Right atrium auricular region (tissue), 2 donors: ENCODE measurements at regions not wholly inside any gene's neighbourhood (a gene's known extent, or its start where the extent isn't known, plus 50 kb on each side); places are given as distances from the start of the nearest gene placed in this dataset.

ENCODE experiments used
- DNase-seq: peaks from one replicate; pipeline ENCODE4 v3.0.0-alpha.2; 2019; ENCODE audit warnings: low spot score
- H3K27ac ChIP-seq, 2 donors: fragments of 200-600 bp; sonication (generic); 1 replicate in 1 of 2; 2 replicates in 1 of 2; pipeline ENCODE4 v1.5.1; 2016 to 2019
- H3K27me3 ChIP-seq, 2 donors: fragments of 200-600 bp; sonication (generic); one replicate each; pipeline versions ENCODE4 v1.5.1 to v1.6.0; 2017 to 2019
- H3K36me3 ChIP-seq: fragments of 200-600 bp; sonication (generic); one replicate; pipeline ENCODE4 v1.5.1; 2016
- H3K4me1 ChIP-seq, 2 donors: fragments of 200-600 bp; sonication (generic); one replicate each; pipeline versions ENCODE4 v1.5.1 to v1.6.0; 2017 to 2019
- H3K4me3 ChIP-seq, 2 donors: fragments of 200-600 bp; sonication (generic); 1 replicate in 1 of 2; 2 replicates in 1 of 2; pipeline ENCODE4 v1.5.1; 2017 to 2019; ENCODE audit warnings: mild to moderate bottlenecking in 1 of 2, moderate library complexity in 1 of 2
- H3K9me3 ChIP-seq, 2 donors: fragments of 200-600 bp; sonication (generic); one replicate each; pipeline ENCODE4 v1.5.1; 2019
- CTCF ChIP-seq, 2 donors: fragments of 200-600 bp; sonication (generic); IDR thresholded peaks; one replicate each; pipeline ENCODE4 v1.5.1; 2019; ENCODE audit warnings: antibody characterized with exemption in 2 of 2

- Histone ChIP-seq H3K4me3 (no peak overlapping the region), H3K27me3 (no peaks in the 10 kb centered on the region), H3K9me3 (no peaks in the 10 kb centered on the region), H3K36me3 (no peaks in the 10 kb centered on the region), H3K27ac (no peak overlapping the region), H3K4me1 (no peaks in the 10 kb centered on the region)
- TF ChIP-seq CTCF (IDR thresholded peaks at IDR 0.05), result no peak
- DNase-seq, result no peak
Measured at GRCh38 chr10:23514321-23514720, 75.4 kb downstream of the OTUD1 start.

DNA sequence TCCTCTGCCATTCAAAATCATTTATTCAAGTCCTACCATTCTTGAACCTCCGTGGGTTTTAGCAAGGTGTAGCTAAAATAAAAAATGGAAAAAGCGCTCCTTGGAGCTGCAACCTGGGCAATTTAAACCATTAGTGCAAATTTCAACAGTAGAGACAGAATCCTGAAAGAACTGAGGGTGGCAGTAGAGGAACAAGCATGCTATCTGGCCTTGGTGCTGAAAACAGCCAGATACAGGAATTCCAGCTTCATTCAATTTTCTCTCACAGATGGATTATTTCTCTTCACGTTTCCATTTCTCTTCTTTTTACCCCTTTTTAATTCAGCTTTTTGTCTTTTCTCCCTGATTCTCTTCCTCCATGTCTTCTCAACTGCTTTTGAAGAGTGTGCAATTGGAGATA lies 77.7 kb downstream of the OTUD1 start:
- peak in 1 of 2 donors; percentile 43 for TF ChIP-seq CTCF (IDR thresholded peaks at IDR 0.05)
- no peaks in the 10 kb centered on the region for H3K36me3 ChIP-seq
- no peak overlapping the region for H3K4me3 ChIP-seq
- H3K4me1 ChIP-seq, result no peaks in the 10 kb centered on the region
- no peak for DNase-seq
- no peaks in the 10 kb centered on the region for H3K27me3 ChIP-seq
- no peak overlapping the region for H3K27ac ChIP-seq
- H3K9me3 ChIP-seq, result no peaks in the 10 kb centered on the region

DNA sequence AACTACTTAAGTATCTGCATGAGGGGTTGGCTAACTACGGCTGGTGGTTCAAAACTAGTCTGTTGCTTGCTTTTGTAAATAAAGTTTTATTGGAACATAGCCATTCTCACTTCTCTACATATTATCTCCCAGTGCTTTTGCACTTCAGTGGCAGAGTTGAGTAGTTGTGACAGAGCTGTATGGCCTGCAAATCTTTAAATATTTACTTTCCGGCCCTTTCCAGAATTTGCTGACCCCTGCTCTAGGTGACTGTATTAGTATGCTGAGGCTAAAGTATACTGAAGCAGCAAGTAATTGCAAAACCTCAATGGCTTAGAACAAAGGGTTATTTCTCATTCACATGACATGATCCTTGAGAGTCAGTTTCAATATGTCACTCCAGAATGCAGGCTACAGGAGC lies 78.3 kb downstream of the OTUD1 start:
- H3K4me1 ChIP-seq, result no peaks in the 10 kb centered on the region
- DNase-seq, result no peak
- H3K27ac ChIP-seq, result no peak overlapping the region
- no peak for TF ChIP-seq CTCF (IDR thresholded peaks at IDR 0.05)
- no peaks in the 10 kb centered on the region for H3K9me3 ChIP-seq
- H3K27me3 ChIP-seq, result no peaks in the 10 kb centered on the region
- H3K36me3 ChIP-seq, result no peaks in the 10 kb centered on the region
- H3K4me3 ChIP-seq, result no peak overlapping the region

DNA sequence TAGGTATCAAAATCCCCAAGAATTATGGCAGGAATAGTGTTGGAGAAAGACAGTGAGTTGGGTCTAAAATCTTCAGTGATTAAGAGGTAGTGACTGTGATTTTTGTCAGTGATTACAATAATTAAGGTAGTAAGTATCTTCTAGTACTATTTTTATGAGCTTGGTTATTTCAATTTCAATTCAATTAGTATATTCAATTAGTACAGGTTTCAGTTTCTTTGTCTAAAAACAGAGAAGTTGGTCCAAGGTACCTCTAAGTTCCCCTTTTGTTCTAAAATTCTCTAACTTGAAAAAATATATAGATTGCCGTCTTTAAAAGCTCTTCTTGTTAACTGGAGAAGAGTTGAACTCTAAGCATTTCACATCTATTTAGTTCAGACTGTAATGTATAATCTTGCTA lies 82.9 kb downstream of the OTUD1 start:
- no peak for TF ChIP-seq CTCF (IDR thresholded peaks at IDR 0.05)
- Histone ChIP-seq H3K9me3 (no peaks in the 10 kb centered on the region), H3K27me3 (no peaks in the 10 kb centered on the region), H3K4me3 (no peak overlapping the region), H3K36me3 (no peaks in the 10 kb centered on the region), H3K27ac (no peak overlapping the region), H3K4me1 (no peaks in the 10 kb centered on the region)
- DNase-seq, result no peak

DNA sequence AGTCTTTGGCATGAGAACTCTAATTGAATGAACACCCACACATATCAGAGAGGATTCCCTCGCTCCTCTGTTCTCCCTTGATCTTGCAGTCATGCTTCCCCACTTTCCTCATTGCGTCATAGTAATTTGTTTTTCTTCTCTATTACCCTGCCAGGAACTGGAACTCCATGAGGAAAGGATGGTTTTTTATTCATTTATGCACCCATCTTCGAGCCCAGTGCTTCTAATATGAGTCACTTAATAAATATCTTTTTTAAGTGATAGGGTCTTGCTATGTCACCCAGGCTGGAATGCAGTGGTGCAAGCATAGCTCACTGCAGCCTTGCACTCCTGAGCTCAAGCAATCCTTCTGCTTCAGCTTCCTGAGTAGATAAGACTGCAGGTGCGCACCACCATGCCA lies 83.5 kb downstream of the OTUD1 start:
- Histone ChIP-seq H3K27ac (no peak overlapping the region), H3K4me1 (no peaks in the 10 kb centered on the region), H3K4me3 (no peak overlapping the region), H3K36me3 (no peaks in the 10 kb centered on the region), H3K27me3 (no peaks in the 10 kb centered on the region), H3K9me3 (no peaks in the 10 kb centered on the region)
- TF ChIP-seq CTCF (IDR thresholded peaks at IDR 0.05), result no peak
- DNase-seq, result no peak

DNA sequence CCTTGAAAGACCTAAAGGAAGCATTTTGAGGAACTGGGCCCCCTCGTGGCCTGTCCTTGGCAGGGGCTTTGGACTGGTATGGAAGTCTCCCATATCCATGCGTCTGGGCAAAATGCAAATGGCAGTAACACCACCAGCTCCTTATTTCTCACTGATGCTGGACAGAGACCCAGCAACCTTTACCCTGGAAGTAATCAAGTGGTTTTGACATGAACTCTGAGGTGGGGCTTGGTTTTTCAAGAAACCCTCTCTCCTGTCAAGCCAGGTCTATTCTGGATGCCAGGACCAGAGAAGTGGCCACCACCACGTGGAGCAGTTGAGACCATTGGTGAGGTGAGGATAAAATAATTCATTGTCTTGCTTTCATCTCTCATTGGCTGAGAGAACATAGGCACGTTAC lies 84.4 kb downstream of the OTUD1 start:
- Histone ChIP-seq H3K27ac (no peak overlapping the region), H3K27me3 (no peaks in the 10 kb centered on the region), H3K36me3 (no peaks in the 10 kb centered on the region), H3K9me3 (no peaks in the 10 kb centered on the region), H3K4me1 (no peaks in the 10 kb centered on the region), H3K4me3 (no peak overlapping the region)
- no peak for TF ChIP-seq CTCF (IDR thresholded peaks at IDR 0.05)
- DNase-seq, result no peak
